ENCODE measurements at regions not wholly inside any gene's neighbourhood (a gene's known extent, or its start where the extent isn't known, plus 50 kb on each side); places are given as distances from the start of the nearest gene placed in this dataset.
"Not testable (repeated sequence)": the region's sequence is repeated elsewhere in the genome, so short reads cannot be mapped to it uniquely, and the experiment has no call there.

DNA sequence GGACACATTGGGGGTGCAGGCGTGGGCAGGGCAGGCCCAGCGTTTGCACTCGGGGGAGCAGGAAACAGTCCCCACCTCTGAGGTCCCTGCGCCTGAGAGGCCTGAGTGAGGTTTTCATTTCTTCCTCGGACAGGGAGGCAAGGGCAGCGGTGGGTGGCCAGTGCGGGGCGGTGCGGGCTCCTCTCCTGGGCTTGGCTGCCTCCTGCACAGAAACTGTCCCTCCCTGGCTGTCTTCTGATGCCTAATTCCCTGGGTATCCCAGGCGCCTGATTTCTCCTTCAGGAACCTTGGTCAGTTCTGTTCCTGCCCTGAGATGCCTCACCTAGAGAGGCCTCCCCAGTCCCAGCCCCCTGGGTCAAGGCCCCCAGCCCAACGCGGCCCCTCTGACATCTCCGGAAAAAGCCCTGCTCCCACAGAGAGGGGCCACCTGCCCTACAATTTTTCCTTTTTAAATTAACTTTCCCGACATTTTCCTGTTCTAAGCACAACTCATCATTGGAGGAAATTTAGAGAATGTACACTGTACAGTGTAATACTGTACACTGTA lies 260.3 kb downstream of the ADGRD1 start:
- no peak for DNase-seq (ENCODE audit: low read depth, low spot score)

DNA sequence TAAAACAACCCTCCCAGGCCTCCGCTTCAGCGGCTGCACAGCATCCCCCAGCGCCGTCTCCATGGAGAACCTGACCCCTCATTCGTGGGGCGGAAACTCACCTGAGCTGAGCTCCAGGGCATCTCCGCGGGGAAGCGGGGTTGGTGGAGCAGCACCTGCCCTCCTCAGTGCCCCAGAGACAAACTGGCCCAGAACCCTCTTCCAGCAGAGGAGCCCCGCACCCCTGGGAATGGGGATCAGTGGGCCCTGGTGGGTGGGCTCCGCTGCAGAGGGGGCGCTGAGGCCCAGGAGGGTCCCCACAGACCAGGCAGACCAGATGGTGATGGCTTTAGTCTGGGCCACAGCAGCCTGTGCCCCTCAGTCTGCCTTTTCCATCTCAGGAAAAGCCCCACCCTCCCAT lies 261.2 kb downstream of the ADGRD1 start:
- DNase-seq (ENCODE audit: low read depth, low spot score), result not testable (repeated sequence)

DNA sequence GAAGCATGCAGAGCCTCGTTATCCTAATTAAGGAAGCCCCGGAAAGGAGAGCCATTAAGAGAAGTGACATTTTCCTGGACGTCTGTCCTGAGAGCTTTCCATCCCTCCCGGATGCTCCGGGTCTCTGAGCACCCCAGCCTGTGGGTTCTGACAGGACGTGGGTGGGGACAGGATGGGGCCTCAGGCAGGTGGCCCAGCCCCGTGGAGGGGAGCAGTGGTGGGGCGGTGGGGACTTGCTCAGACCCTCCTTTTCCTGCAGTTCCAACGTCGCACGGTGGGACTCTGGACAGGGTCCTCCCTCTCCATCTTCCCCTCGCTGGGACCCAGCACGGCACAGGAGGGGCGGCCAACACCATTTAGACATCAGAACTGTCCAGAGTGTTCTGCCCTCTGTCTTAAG lies 262.9 kb downstream of the ADGRD1 start:
- DNase-seq (ENCODE audit: low read depth, low spot score), result not testable (repeated sequence)

DNA sequence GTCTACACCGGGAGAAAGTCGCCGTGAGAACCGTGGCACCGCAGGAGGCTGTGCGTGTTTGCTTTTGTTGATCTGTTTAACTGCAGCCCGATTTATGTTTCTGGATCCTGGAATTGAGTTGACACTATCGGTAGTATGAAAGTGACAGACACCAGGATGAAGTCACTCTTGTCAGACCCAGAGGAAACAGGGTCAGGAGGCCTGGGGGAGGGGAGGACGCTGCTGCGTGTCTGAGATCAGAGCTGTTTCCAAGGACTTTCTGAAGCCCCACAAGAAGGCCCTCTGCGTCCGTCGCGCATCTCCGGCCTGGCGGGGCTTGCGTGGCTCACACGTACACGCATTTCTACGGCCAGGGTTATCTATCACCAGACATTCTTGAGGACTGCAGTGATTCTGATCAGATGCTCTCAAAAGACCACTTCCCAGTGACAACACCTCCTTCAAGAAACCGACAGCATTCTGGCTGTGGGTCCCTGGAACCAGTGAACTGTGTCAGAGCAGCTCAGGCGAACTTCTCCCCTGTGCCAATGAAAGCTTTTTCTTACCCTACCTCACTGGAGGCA lies 263.4 kb downstream of the ADGRD1 start:
- no peak for DNase-seq (ENCODE audit: low read depth, low spot score)

DNA sequence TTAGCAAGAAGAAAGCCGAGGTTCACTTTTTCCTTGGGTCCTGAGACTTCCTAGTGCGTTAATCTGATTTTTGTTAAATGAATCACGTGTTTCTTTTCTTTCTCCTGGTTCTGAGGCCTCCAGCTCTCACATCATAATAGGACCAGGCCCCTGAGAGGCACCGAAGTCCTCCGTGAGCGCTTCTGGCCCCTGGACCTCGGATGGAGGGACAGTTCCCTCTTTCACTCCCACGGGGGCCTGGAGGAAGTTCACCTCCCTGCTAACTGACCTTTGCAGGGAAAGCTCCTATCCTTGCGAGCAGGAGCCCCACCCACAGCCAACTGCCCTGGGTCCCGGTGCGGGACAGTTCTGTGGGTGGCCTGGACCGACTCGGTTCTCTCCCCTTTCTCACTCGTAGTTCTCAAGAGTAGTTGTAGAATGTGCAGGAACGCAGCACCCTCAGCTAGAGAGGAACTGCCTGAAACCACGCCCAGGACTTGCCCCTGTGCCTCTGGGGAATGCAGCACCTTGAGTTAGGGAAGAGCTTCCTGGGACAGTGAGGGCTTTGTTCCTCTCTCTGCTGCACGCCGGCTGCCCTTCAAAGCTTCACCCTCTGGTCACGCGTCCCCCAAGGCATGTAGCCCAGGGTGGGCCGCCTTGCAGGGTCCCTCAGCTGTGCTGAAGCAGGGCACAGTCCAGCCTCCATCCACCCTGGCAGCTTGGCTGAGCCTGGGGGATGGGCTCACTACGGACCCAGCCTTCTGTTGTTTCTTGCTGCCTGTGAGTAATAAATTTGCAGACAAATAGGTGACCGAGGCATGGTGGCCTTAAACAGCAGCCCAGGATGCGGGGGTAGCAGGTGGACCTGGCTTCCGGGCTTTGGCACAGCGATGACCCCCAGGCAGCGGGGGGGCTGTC lies 264.6 kb downstream of the ADGRD1 start:
- DNase-seq (ENCODE audit: low read depth, low spot score), result no peak

DNA sequence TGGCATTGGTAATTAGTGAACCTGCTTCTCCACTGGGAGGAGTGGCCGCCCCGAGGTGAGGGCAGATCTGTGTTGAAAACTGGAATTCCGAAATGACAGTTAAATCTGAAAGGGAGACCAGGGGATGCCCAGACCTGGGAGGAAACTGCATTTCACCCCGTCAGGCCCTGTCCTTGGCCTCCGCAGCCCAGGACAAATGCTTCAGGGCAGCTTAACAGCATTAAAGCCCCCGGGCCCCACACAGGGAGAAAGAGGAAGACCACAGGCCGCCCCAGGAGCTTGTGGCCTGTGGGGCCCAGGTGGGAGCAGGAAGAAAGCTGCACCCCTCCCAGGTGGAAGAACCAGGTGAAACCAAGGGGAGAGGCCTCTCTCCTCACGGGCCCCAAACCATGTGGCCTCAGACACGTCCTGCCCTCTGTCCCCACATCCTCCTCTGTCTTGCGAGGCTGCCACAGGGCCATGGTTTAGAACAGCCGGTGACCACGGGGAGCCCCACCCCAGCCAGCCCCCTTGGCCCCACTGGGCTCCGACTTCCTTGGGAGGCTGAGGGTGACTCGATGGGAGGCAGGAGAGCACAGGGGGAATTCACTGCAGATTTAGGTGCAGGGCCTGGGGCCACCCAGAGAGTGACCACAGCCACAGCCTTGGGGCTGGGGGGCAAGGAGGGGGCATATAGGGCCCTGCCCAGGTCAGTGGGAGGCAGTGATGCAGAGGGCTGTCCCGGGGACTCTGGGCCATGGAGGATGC lies 265.4 kb downstream of the ADGRD1 start:
- DNase-seq (ENCODE audit: low read depth, low spot score), result no peak

DNA sequence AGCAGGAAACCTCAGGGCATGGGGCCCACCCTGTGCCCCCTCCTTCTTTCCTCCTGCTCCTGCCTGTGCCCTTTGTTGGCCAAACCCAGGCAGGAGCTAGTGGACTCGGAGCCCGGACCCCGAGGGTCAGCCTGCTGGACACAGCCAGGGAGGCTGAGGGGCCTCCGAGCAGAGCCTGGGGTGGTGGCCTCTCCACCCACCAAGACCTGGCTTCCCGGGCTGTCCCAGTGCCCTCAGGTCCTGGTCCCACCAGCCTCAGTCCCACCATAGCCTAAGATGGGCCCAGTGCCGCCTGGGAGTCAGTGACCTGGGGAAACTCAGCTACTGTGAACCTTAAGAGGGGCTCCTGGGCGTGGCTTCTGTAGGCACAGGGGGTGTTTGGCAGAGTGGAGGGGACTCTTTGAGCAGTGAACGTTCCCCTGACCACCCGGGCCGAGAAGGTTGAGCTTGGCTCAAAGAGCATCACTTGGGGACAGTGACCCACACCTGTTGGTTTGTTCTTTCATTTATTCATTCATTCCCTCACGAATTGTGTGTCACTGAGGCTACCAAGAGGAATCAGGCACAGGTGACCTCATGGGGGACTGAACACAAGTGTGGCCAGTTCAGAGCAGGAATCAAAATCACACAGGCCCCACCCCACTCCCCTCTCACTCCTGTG lies 266.1 kb downstream of the ADGRD1 start:
- DNase-seq (ENCODE audit: low read depth, low spot score), result no peak

DNA sequence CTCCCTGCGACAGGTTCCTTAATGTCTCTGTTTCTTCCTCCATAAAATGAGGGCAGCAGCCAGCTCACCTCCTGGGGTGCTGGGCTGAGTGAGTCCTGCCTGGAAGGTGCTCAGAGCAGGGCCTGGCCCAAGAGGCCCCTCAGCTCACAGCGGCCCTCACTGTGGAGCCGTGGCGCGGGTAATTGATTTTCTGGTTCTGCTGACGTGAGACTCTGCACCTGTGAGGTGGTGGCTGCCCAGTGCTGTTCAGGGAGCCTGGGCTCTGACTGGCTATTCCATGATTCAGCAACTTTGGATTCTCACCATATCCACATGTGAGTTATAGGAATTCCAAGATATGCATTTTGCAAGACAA lies 266.6 kb downstream of the ADGRD1 start:
- no peak for DNase-seq (ENCODE audit: low read depth, low spot score)

DNA sequence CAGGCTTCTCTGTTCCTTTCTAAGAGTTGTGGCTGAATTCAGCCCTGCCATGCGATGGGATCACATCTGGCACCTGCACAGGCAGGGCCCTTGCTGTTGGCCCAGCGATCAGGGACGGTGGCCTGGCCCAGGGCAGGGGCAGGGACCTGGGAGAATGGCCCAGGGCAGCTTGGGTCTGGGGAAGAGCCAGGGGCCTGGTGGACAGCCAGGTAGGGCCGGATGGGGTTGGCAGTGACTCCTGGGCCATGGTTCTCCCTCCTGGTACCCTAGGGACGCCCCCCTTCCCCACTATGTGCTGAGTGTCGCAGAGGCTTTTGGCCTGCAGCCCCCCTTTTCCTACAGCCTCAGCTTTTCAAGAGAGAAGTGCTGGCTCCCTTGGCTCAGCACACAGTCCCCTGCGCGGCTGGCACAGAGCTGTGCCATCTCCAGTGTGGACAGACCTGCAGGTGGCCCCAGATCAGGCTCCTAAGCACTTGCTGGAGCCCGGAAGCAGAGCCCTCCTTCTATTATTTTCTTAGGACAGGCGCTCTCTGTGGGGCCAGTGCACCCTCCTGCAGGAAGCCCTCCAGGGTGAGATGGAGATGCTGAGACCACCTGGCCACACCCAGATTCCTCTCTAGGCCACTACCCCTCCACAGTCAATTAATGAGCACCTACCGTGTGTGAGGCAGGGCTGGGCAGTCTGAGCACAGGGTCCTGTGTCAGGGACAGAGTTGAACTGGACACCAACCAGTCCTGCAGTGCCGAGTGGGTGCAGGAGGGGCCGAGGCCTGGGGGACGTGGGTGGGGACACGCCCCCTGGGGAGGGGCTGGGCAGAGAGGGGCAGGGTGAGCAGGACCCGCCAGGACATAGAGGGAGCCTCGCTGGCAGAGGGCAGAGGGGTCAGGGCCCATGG lies 267.6 kb downstream of the ADGRD1 start:
- no peak for DNase-seq (ENCODE audit: low read depth, low spot score)

DNA sequence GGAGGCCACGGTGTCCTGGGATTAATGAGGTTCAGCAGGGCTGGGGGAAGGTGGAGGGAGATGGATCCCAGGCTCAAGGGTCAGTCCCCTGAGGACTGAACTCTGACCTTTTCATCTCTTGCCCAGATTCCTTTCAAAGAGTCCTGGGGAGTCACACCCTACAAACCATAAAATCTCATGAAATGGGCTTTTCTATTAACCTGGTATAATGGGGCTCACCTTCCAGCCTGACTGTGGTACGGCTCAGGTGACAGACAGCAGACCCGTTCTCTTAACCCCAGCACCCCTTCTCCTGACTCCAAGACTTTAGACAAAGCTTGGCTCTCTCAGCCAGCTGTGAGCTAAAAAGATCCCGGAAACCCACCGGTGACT lies 268.2 kb downstream of the ADGRD1 start:
- no peak for DNase-seq (ENCODE audit: low read depth, low spot score)

DNA sequence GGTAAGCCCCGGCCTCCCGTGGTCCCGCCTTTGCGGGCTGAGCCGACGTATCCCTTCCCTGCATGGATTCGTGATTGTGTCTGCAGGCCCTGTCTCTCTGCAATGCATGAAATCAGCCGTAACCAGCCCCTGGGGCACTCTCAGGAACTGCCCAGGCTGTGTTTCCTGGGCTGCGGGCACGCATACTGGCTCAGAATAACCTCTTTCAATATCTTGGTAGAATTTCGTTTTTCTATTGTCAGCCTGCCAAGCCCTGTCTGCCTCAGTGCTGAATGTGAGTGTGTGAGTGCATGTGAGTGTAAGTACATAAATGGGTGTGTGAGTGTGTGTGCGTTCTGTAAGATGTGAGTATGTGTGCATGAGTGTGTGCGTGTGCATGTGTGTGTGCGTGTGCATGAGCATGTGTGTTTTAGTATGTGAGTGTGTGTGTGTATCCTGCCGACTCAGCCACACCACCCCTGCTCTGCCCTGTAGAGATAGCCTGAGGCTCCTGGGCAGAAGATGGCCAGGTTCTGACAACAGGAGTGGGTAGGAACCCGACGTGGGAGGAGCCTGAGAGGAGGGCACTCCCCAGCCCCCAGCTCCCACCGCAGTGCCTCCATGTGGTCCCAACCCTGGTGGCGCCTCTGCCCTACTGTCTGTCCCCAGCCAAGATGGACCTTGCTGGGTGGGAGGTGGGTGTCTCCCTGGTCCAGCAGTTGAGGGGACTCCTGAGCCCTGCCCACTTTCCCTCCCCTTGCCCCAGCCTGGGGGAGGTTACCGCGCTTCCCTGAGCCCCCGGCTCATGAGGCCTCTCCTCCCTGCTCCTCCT lies 268.8 kb downstream of the ADGRD1 start:
- DNase-seq (ENCODE audit: low read depth, low spot score), result no peak

DNA sequence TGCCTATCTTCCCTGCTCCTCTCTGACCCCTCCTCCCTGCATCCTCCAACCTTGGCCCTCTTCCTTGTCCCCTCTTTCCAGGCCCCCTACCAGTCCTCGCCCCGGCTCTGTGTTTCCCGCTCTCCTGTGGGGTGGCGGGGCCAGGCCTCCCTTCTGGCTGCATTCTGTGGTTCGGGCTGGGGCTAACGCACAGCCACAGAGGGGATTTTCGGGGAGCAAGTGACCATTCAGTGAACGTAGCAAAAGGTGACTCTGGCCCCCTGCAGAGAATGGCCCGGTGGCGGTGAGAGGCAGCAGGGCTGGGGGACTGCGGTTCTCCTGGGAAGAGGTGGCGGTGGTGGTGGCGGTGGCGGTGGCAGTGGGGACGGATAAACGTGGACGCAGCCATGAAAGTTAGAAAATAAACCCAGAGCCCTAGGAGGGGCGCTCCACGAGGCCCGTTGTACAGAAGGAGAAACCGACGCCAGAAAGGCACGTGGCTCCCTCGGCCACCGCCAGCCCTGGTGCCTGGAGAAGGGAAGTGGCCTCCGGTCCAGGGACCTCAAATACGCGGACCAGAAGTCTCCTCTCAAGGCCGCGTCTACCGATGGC lies 269.6 kb downstream of the ADGRD1 start:
- DNase-seq (ENCODE audit: low read depth, low spot score), result no peak

DNA sequence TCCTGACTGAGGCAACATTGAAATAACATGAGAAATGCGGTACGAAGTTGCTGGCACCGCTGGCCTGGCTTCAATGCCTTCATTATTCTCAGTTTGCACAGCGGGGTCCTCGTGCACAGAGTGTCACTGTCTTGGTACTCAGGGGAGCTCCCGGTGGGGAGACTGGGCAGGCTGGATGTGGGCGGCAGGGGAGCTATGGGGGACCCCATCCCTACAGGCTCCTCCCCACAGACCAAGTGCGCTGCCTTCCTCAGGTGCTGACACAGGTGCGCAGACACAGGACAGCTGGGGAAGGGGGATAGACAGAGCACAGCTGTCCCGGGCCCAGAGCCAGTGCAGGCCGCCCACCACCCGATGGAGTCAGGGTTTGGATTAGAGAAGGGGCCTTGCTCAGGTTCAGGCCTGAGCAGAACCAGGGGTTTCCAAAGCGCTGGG lies 270.1 kb downstream of the ADGRD1 start:
- no peak for DNase-seq (ENCODE audit: low read depth, low spot score)

DNA sequence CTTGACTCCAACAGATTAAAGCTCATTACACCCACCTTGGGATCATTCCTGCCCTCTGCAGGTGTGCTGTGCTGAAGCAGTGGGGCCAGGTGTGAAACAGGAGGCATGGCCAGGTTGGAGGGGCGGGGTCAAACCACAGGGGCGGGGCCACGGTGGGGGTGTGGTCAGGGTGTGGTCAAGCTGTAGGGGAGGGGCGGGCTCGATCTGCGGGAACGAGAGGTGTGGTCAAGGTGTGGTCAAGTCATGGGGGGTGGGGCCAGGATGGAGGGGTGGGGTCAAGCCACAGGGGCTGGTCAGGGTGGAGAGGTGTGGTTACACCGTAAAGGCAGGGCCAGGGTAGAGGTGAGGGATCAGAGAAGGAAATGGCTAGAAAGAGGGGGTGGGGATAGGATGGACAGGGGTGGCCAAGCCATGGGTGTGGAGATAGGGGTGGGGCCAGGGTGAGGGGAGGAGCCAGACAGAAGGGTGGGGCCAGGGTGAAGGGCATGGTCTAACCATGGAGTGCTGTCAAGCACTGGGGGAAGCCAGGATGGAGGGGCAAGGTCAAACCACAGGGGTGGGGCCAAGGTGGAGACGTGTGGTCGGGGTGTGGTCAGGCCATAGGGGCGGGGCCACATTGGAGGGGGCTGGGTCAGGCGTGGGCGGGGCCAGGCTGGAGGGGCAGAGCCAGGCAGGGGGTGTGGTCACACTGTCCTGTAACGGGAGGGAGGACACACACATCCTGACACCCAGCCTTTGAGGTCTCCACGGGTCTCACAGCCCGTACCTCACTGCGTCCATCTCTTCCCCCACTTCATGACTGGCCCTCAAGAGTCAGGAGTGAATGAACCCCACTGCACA lies 270.7 kb downstream of the ADGRD1 start:
- DNase-seq (ENCODE audit: low read depth, low spot score), result not testable (repeated sequence)

DNA sequence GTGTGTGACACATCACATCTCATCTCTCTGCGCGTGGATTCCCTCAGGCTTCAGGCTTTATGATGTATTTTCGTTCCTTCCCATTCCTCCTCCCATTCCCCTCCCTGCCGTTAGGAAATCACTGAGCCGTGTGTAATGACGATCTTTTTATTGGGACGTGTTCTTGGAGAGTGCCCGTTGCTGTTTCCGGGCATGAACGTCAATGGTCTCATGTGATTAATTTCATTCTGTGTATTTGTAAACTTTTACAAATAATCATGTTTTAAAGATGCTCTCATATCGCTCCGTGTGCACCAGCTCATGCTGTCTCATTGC lies 271.3 kb downstream of the ADGRD1 start:
- not testable (repeated sequence) for DNase-seq (ENCODE audit: low read depth, low spot score)

DNA sequence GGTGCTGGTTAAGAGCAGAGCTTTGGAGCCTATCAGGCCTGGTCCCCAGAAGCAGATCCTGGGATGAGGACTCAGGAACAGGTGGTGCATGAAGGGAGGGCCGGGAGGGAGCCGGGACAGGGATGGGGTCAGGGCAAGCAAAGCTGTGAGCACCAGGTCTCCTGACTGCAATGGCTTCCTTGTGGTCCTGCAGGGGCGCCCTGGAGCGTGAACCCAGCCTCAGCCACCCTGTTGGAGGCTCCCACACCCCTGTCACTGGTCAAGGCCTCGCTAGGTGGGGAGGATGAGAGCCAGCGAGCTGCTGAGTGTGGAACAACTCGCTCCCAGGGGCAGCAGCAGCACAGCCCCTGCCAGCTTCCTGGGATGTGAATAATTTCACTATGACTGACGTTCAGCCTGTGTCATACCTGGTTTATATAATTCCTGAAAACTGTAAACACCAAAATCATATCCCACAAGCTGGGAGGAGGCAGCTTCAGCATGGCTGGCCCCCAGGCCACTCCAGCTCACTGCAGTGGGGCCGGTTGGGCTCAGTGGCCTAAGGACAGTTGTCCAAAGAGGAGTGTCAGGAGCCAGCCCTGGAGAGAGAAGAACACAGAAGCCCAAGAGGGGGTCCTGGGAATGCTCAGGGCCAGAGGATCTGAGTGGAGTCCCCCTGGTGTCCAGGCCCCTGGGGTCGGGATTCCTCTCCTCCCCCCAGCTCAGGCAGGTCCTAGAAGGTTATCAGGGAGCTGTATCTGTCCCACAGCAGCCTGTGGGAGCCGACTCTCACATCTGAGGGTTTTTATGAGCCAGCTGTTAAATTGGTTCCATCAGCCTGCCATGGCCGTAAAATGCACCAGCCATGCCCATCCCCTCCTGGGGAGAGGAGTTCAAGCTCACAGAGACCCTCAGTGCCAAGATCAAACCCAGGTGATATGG lies 272.9 kb downstream of the ADGRD1 start:
- no peak for DNase-seq (ENCODE audit: low read depth, low spot score)

DNA sequence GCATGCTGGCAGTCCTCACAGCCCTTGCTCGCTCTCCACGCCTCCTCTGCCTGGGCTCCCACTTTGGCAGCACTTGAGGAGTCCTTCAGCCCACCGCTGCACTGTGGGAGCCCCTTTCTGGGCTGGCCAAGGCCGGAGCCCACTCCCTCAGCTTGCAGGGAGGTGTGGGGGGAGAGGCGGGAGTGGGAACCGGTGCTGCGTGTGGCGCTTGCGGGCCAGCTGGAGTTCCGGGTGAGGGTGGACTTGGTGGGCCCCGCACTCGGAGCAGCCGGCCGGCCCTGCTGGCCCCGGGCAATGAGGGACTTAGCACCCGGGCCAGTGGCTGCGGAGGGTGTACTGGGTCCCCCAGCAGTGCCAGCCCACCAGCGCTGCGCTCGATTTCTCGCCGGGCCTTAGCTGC lies 273.9 kb downstream of the ADGRD1 start:
- DNase-seq (ENCODE audit: low read depth, low spot score), result not testable (repeated sequence)

DNA sequence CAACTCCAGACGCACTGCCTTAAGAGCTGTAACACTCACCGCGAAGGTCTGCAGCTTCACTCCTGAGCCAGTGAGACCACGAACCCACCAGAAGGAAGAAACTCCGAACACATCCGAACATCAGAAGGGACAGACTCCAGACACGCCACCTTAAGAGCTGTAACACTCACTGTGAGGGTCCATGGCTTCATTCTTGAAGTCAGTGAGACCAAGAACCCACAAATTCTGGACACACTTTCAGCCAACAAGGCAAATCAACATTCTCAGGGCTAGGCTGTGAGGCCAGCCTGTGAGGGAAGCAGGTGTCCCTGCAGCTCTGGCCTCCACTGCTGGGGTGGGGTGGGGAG lies 275.3 kb downstream of the ADGRD1 start:
- not testable (repeated sequence) for DNase-seq (ENCODE audit: low read depth, low spot score)

All from activated CD4-positive, CD25-positive, alpha-beta regulatory T cell treated with anti-CD3 and anti-CD28 coated beads, Interleukin-2, amount 50 U/mL, for 16 hours (primary cell).